ENCODE measurements at regions not wholly inside any gene's neighbourhood (a gene's known extent, or its start where the extent isn't known, plus 50 kb on each side); places are given as distances from the start of the nearest gene placed in this dataset.
"Not testable (repeated sequence)": the region's sequence is repeated elsewhere in the genome, so short reads cannot be mapped to it uniquely, and the experiment has no call there.

DNA sequence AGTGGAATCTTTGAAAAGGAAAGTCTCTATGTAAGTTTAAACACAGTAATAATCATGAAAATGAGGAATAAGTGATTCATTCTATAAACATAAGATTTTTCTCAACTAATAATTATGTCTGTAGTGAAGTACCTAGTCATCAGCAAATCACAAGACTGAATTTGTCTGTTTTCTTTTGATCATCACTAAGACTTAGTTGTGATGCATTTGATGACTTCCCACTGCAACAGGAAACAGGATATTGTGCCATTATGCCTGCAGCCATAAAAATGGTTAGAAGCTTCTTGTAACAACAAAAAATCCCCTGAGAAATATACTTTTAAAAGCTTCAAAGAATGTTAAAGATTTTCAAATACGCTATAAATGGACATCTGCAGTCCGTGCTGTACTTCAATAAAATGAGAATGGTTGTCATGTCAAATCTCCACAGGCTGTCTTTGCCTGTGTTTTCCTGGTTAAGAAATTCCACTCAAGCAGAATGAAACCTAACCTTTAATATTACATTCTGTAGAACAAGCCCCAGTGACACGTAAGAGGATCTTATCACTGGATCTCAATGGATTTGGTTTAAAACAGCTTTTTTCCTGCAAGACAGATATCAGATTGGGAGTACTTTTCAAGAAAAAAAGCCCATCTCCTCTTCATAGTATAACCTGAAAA is 1262.3 kb upstream of the PHF14 start:
- Histone ChIP-seq H3K36me3 (ENCODE audit: control insufficient read depth, insufficient read depth, low read length) (no peaks in the 10 kb centered on the region), H3K27ac (ENCODE audit: low read depth, low read length) (no peak overlapping the region), H2AK5ac (ENCODE audit: low read length) (no peak overlapping the region), H2BK15ac (replicated peaks; ENCODE audit: low read depth) (no peak overlapping the region), H3K18ac (ENCODE audit: low read length) (no peak overlapping the region), H3K79me1 (ENCODE audit: low read length) (no peaks in the 10 kb centered on the region), H2BK120ac (ENCODE audit: low read depth, low read length) (no peak overlapping the region), H3K4me1 (ENCODE audit: control insufficient read depth, low read depth, low read length) (no peaks in the 10 kb centered on the region), H3K9ac (ENCODE audit: low read length) (no peak overlapping the region), H3K79me2 (ENCODE audit: control insufficient read depth, insufficient read depth, low read length) (no peaks in the 10 kb centered on the region), H2BK5ac (ENCODE audit: low read length) (no peak overlapping the region), H3K4me3 (ENCODE audit: low read length) (no peak overlapping the region), H3K27me3 (ENCODE audit: insufficient read depth, low read length, poor library complexity) (no peaks in the 10 kb centered on the region), H3K56ac (ENCODE audit: low read length) (no peak overlapping the region), H4K5ac (ENCODE audit: low read length) (no peak overlapping the region), H3K23ac (ENCODE audit: low read length) (no peak overlapping the region), H4K8ac (ENCODE audit: low read depth, low read length) (no peak overlapping the region), H3K4me2 (ENCODE audit: low read length) (no peak overlapping the region), H3K4ac (ENCODE audit: low read depth, low read length) (no peak overlapping the region)
- no CpG with 5 or more reads among the region's 3 CpGs for WGBS (ENCODE audit: extremely low coverage, insufficient coverage, low lambda C conversion rate)
- DNase-seq, result no peak

GRCh38 chr7:9718071-9718661 is 1255.5 kb upstream of the PHF14 start:
- H3K4me3 ChIP-seq (ENCODE audit: low read length), result no peak overlapping the region
- no peak overlapping the region for H3K4ac ChIP-seq (ENCODE audit: low read depth, low read length)
- H3K23ac ChIP-seq (ENCODE audit: low read length), result no peak overlapping the region
- no peaks in the 10 kb centered on the region for H3K27me3 ChIP-seq (ENCODE audit: insufficient read depth, low read length, poor library complexity)
- H3K4me1 ChIP-seq (ENCODE audit: control insufficient read depth, low read depth, low read length), result no peaks in the 10 kb centered on the region
- no peak overlapping the region for H2BK120ac ChIP-seq (ENCODE audit: low read depth, low read length)
- H3K79me1 ChIP-seq (ENCODE audit: low read length), result no peaks in the 10 kb centered on the region
- DNase-seq, result no peak
- no peaks in the 10 kb centered on the region for H3K36me3 ChIP-seq (ENCODE audit: control insufficient read depth, insufficient read depth, low read length)
- no peaks in the 10 kb centered on the region for H3K79me2 ChIP-seq (ENCODE audit: control insufficient read depth, insufficient read depth, low read length)
- no peak overlapping the region for H2AK5ac ChIP-seq (ENCODE audit: low read length)
- H3K18ac ChIP-seq (ENCODE audit: low read length), result no peak overlapping the region
- H4K8ac ChIP-seq (ENCODE audit: low read depth, low read length), result no peak overlapping the region
- no peak overlapping the region for H2BK15ac ChIP-seq (replicated peaks; ENCODE audit: low read depth)
- no peak overlapping the region for H3K27ac ChIP-seq (ENCODE audit: low read depth, low read length)
- no peak overlapping the region for H3K4me2 ChIP-seq (ENCODE audit: low read length)
- no peak overlapping the region for H3K9ac ChIP-seq (ENCODE audit: low read length)
- H4K5ac ChIP-seq (ENCODE audit: low read length), result no peak overlapping the region
- no peak overlapping the region for H3K56ac ChIP-seq (ENCODE audit: low read length)
- no peak overlapping the region for H2BK5ac ChIP-seq (ENCODE audit: low read length)

GRCh38 chr7:9719303-9719702 is 1254.4 kb upstream of the PHF14 start:
- Histone ChIP-seq H3K4ac (ENCODE audit: low read depth, low read length) (no peak overlapping the region), H3K4me2 (ENCODE audit: low read length) (no peak overlapping the region), H3K79me2 (ENCODE audit: control insufficient read depth, insufficient read depth, low read length) (no peaks in the 10 kb centered on the region), H3K4me3 (ENCODE audit: low read length) (no peak overlapping the region), H3K27ac (ENCODE audit: low read depth, low read length) (no peak overlapping the region), H2AK5ac (ENCODE audit: low read length) (no peak overlapping the region), H3K9ac (ENCODE audit: low read length) (no peak overlapping the region), H3K36me3 (ENCODE audit: control insufficient read depth, insufficient read depth, low read length) (no peaks in the 10 kb centered on the region), H2BK15ac (replicated peaks; ENCODE audit: low read depth) (no peak overlapping the region), H3K27me3 (ENCODE audit: insufficient read depth, low read length, poor library complexity) (no peaks in the 10 kb centered on the region), H4K8ac (ENCODE audit: low read depth, low read length) (no peak overlapping the region), H3K23ac (ENCODE audit: low read length) (no peak overlapping the region), H3K79me1 (ENCODE audit: low read length) (no peaks in the 10 kb centered on the region), H3K4me1 (ENCODE audit: control insufficient read depth, low read depth, low read length) (no peaks in the 10 kb centered on the region), H2BK120ac (ENCODE audit: low read depth, low read length) (no peak overlapping the region), H4K5ac (ENCODE audit: low read length) (no peak overlapping the region), H2BK5ac (ENCODE audit: low read length) (no peak overlapping the region), H3K56ac (ENCODE audit: low read length) (no peak overlapping the region), H3K18ac (ENCODE audit: low read length) (no peak overlapping the region)
- no peak for DNase-seq
- WGBS (ENCODE audit: extremely low coverage, insufficient coverage, low lambda C conversion rate), result no CpG with 5 or more reads among the region's 4 CpGs

DNA sequence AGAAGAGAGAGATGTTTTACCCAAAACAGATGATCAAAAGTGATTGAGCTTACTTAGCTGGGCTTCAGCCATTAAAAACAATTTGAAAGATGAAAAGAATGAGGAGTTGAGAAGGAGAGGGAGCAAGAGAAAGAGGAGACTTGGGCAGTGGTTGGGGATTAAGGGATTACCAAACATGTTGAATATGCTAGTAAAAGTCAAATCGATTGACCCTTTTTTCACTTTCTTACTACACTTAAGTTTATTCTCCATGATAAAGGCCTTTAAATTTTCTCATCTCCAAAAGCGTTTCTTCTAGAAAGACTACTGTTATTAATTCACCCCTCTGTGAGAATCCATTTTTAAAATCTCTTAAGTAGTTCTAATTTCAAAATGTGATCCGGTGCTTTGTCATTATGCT is 1254.0 kb upstream of the PHF14 start:
- no peaks in the 10 kb centered on the region for H3K27me3 ChIP-seq (ENCODE audit: insufficient read depth, low read length, poor library complexity)
- no peak overlapping the region for H3K27ac ChIP-seq (ENCODE audit: low read depth, low read length)
- H3K18ac ChIP-seq (ENCODE audit: low read length), result no peak overlapping the region
- H2BK120ac ChIP-seq (ENCODE audit: low read depth, low read length), result no peak overlapping the region
- H3K23ac ChIP-seq (ENCODE audit: low read length), result no peak overlapping the region
- no peak overlapping the region for H3K4me3 ChIP-seq (ENCODE audit: low read length)
- no peak overlapping the region for H3K9ac ChIP-seq (ENCODE audit: low read length)
- no peak overlapping the region for H4K8ac ChIP-seq (ENCODE audit: low read depth, low read length)
- no peak overlapping the region for H3K56ac ChIP-seq (ENCODE audit: low read length)
- H4K5ac ChIP-seq (ENCODE audit: low read length), result no peak overlapping the region
- no peak overlapping the region for H2BK5ac ChIP-seq (ENCODE audit: low read length)
- no peak for DNase-seq
- H3K4ac ChIP-seq (ENCODE audit: low read depth, low read length), result no peak overlapping the region
- WGBS (ENCODE audit: extremely low coverage, insufficient coverage, low lambda C conversion rate), result 100% methylated on average over 1 of the region's 3 CpGs
- H2AK5ac ChIP-seq (ENCODE audit: low read length), result no peak overlapping the region
- H3K4me1 ChIP-seq (ENCODE audit: control insufficient read depth, low read depth, low read length), result no peaks in the 10 kb centered on the region
- H3K79me1 ChIP-seq (ENCODE audit: low read length), result no peaks in the 10 kb centered on the region
- no peaks in the 10 kb centered on the region for H3K79me2 ChIP-seq (ENCODE audit: control insufficient read depth, insufficient read depth, low read length)
- H3K4me2 ChIP-seq (ENCODE audit: low read length), result no peak overlapping the region
- no peak overlapping the region for H2BK15ac ChIP-seq (replicated peaks; ENCODE audit: low read depth)
- no peaks in the 10 kb centered on the region for H3K36me3 ChIP-seq (ENCODE audit: control insufficient read depth, insufficient read depth, low read length)

DNA sequence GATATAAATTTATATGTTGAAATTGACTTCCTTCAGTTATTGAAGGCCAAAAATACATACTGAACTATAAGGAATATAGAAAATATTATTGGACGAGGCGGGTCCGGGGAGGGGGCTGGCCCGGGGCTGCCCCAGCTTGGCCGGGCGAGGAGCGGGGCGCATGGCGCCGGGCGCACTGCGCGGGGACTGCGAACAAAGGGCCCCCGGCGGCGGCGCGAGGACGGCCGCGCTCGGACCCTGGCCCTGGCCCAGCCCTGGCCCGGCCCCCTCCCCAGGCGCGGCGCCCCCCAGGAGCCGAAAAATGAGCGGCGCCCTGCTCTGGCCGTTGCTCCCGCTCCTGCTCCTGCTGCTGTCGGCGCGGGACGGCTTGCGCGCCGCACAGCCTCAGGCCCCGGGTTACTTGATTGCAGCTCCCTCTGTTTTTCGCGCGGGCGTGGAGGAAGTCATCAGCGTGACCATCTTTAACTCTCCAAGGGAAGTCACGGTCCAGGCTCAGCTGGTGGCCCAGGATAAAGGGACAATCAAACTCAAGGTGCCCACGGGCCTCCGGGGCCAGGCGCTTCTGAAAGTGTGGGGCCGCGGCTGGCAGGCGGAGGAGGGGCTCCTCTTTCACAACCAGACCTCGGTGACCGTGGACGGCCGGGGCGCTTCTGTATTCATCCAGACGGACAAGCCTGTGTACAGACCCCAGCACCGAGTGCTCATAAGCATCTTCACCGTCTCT is 1247.6 kb upstream of the PHF14 start:
- not testable (repeated sequence) for DNase-seq; H3K4ac ChIP-seq (ENCODE audit: low read depth, low read length); H3K9ac ChIP-seq (ENCODE audit: low read length); H3K27ac ChIP-seq (ENCODE audit: low read depth, low read length); H4K8ac ChIP-seq (ENCODE audit: low read depth, low read length); H3K56ac ChIP-seq (ENCODE audit: low read length); H3K79me2 ChIP-seq (ENCODE audit: control insufficient read depth, insufficient read depth, low read length); H3K18ac ChIP-seq (ENCODE audit: low read length); H3K36me3 ChIP-seq (ENCODE audit: control insufficient read depth, insufficient read depth, low read length); H3K23ac ChIP-seq (ENCODE audit: low read length); H2BK15ac ChIP-seq (replicated peaks; ENCODE audit: low read depth); H2AK5ac ChIP-seq (ENCODE audit: low read length); H3K4me2 ChIP-seq (ENCODE audit: low read length); H3K4me3 ChIP-seq (ENCODE audit: low read length); H3K4me1 ChIP-seq (ENCODE audit: control insufficient read depth, low read depth, low read length); H3K27me3 ChIP-seq (ENCODE audit: insufficient read depth, low read length, poor library complexity); H4K5ac ChIP-seq (ENCODE audit: low read length); H3K79me1 ChIP-seq (ENCODE audit: low read length); H2BK120ac ChIP-seq (ENCODE audit: low read depth, low read length); H2BK5ac ChIP-seq (ENCODE audit: low read length)
- no CpG with 5 or more reads among the region's 60 CpGs for WGBS (ENCODE audit: extremely low coverage, insufficient coverage, low lambda C conversion rate)
